HEK293 (cell line): ENCODE measurements at regions not wholly inside any gene's neighbourhood (a gene's known extent, or its start where the extent isn't known, plus 50 kb on each side); places are given as distances from the start of the nearest gene placed in this dataset.

ENCODE experiments used
- CTCF ChIA-PET: fragments of 350-600 bp; formaldehyde crosslinking; extraction: SDS; loops from one replicate; lab custom pipeline; 2021; ENCODE audit warnings: antibody characterized with exemption; lab: Yijun Ruan, JAX
- POLR2A ChIA-PET: fragments of 300-600 bp; formaldehyde crosslinking; extraction: SDS; loops from one replicate; lab custom pipeline; 2020; ENCODE audit warnings: antibody characterized with exemption, inconsistent platforms; lab: Yijun Ruan, JAX
- H3K27ac ChIP-seq: fragments of 200-500 bp; sonication (Bioruptor generic); 2 replicates; pipeline ENCODE4 v1.5.1; 2014; ENCODE audit warnings: low read depth, low read length, control low read depth, inconsistent platforms; ENCODE audit errors: extremely low read depth
- H3K36me3 ChIP-seq, 2 experiments: fragments of 200-500 bp in 1 of 2; sonication (Bioruptor generic) in 1 of 2; 1 replicate in 1 of 2; 2 replicates in 1 of 2; pipeline ENCODE4 v1.5.1; 2014 to 2017; ENCODE audit warnings: inconsistent platforms in 2 of 2, low read length in 2 of 2; ENCODE audit not compliant: control insufficient read depth in 2 of 2, insufficient read depth in 1 of 2
- H3K4me1 ChIP-seq: fragments of 200-500 bp; sonication (Bioruptor generic); 2 replicates; pipeline ENCODE4 v1.5.1; 2014; ENCODE audit warnings: mild to moderate bottlenecking, low read length, inconsistent platforms; ENCODE audit not compliant: control insufficient read depth, insufficient read depth
- H3K4me3 ChIP-seq: 2 replicates; pipeline ENCODE4 v1.5.1; 2011; ENCODE audit warnings: low read depth, mild to moderate bottlenecking, control low read depth, low read length, moderate library complexity
- H3K9me3 ChIP-seq: fragments of 200-500 bp; sonication (Bioruptor generic); 2 replicates; pipeline ENCODE4 v1.5.1; 2014; ENCODE audit warnings: low read depth, low read length, inconsistent platforms; ENCODE audit not compliant: control insufficient read depth, insufficient read depth
- BCL11A ChIP-seq: fragments of 450-650 bp; formaldehyde crosslinking; IDR thresholded peaks from 2 replicates; pipeline ENCODE4 v1.5.1; 2016; ENCODE audit warnings: low read depth, missing biosample characterization, missing genetic modification characterization
- BCL6B ChIP-seq: fragments of 450-650 bp; formaldehyde crosslinking; IDR thresholded peaks from 2 replicates; pipeline ENCODE4 v1.5.1; 2017; ENCODE audit warnings: missing biosample characterization, missing genetic modification characterization
- OSR2 ChIP-seq: fragments of 450-650 bp; formaldehyde crosslinking; IDR thresholded peaks from 2 replicates; pipeline ENCODE4 v1.5.1; 2016; ENCODE audit warnings: missing biosample characterization, missing genetic modification characterization
- YY1 ChIP-seq: fragments of 450-650 bp; formaldehyde crosslinking; IDR thresholded peaks from 2 replicates; pipeline ENCODE4 v1.5.1; 2018; ENCODE audit warnings: missing biosample characterization, missing genetic modification characterization
- ZBTB21 ChIP-seq: fragments of 450-650 bp; formaldehyde crosslinking; IDR thresholded peaks from 2 replicates; pipeline ENCODE4 v1.5.1; 2017; ENCODE audit warnings: missing biosample characterization, missing genetic modification characterization
- ZBTB26 ChIP-seq: fragments of 450-650 bp; formaldehyde crosslinking; optimal IDR thresholded peaks from 2 replicates; pipeline ENCODE3; 2016; ENCODE audit warnings: missing biosample characterization, mild to moderate bottlenecking, missing genetic modification characterization
- ZBTB49 ChIP-seq: fragments of 450-650 bp; formaldehyde crosslinking; IDR thresholded peaks from 2 replicates; pipeline ENCODE4 v1.5.1; 2016; ENCODE audit warnings: missing biosample characterization, missing genetic modification characterization, low read depth
- ZIC2 ChIP-seq: fragments of 450-650 bp; formaldehyde crosslinking; IDR thresholded peaks from 2 replicates; pipeline ENCODE4 v1.5.1; 2016; ENCODE audit warnings: missing biosample characterization, missing genetic modification characterization
- ZNF2 ChIP-seq: fragments of 450-650 bp; formaldehyde crosslinking; IDR thresholded peaks from 2 replicates; pipeline ENCODE4 v1.5.1; 2016; ENCODE audit warnings: missing biosample characterization, missing genetic modification characterization
- ZNF311 ChIP-seq: fragments of 450-650 bp; formaldehyde crosslinking; IDR thresholded peaks from 2 replicates; pipeline ENCODE4 v1.5.1; 2017; ENCODE audit warnings: missing biosample characterization, missing genetic modification characterization, borderline replicate concordance
- ZNF398 ChIP-seq: fragments of 450-650 bp; formaldehyde crosslinking; IDR thresholded peaks from 2 replicates; pipeline ENCODE4 v1.5.1; 2017; ENCODE audit warnings: missing biosample characterization, missing genetic modification characterization
- ZNF510 ChIP-seq: fragments of 450-650 bp; formaldehyde crosslinking; IDR thresholded peaks from 2 replicates; pipeline ENCODE4 v1.5.1; 2018; ENCODE audit warnings: mild to moderate bottlenecking, missing genetic modification characterization, missing biosample characterization; ENCODE audit not compliant: insufficient replicate concordance
- ZNF518A ChIP-seq: fragments of 450-650 bp; formaldehyde crosslinking; conservative IDR thresholded peaks from 2 replicates; pipeline ENCODE4 v1.5.1; 2016; ENCODE audit warnings: low read depth, missing biosample characterization, missing genetic modification characterization
- ZNF530 ChIP-seq: fragments of 450-650 bp; formaldehyde crosslinking; IDR thresholded peaks from 2 replicates; pipeline ENCODE4 v1.5.1; 2016; ENCODE audit warnings: low read depth, missing biosample characterization, missing genetic modification characterization
- ZNF610 ChIP-seq: fragments of 450-650 bp; formaldehyde crosslinking; IDR thresholded peaks from 2 replicates; pipeline ENCODE4 v1.5.1; 2016; ENCODE audit warnings: missing biosample characterization, missing genetic modification characterization, borderline replicate concordance
- ZNF621 ChIP-seq: fragments of 450-650 bp; formaldehyde crosslinking; IDR thresholded peaks from 2 replicates; pipeline ENCODE4 v1.5.1; 2017; ENCODE audit warnings: missing biosample characterization, missing genetic modification characterization
- ZNF624 ChIP-seq: fragments of 450-650 bp; formaldehyde crosslinking; IDR thresholded peaks from 2 replicates; pipeline ENCODE4 v1.5.1; 2017; ENCODE audit warnings: missing biosample characterization, missing genetic modification characterization
- ZNF639 ChIP-seq: fragments of 450-650 bp; formaldehyde crosslinking; IDR thresholded peaks from 2 replicates; pipeline ENCODE4 v1.5.1; 2016; ENCODE audit warnings: missing biosample characterization, missing genetic modification characterization
- ZNF658 ChIP-seq: fragments of 450-650 bp; formaldehyde crosslinking; IDR thresholded peaks from 2 replicates; pipeline ENCODE4; 2016; ENCODE audit warnings: missing biosample characterization, missing genetic modification characterization
- ZNF660 ChIP-seq: fragments of 450-650 bp; IDR thresholded peaks from 2 replicates; pipeline ENCODE4 v1.5.1; 2018; ENCODE audit warnings: missing biosample characterization, mild to moderate bottlenecking, missing genetic modification characterization
- ZNF677 ChIP-seq: fragments of 450-650 bp; IDR thresholded peaks from 2 replicates; pipeline ENCODE4 v1.5.0; 2018; ENCODE audit warnings: missing biosample characterization, mild to moderate bottlenecking, missing genetic modification characterization, moderate library complexity
- ZNF76 ChIP-seq: fragments of 450-650 bp; formaldehyde crosslinking; IDR thresholded peaks from 2 replicates; pipeline ENCODE4; 2016; ENCODE audit warnings: low read depth, missing biosample characterization, missing genetic modification characterization, borderline replicate concordance

GRCh38 chr10:60570272-60570865 lies 180.7 kb upstream of the ANK3 start:
- ChIA-PET CTCF (interaction anchor here (1.0 to 2.0 kb wide), 2 partner anchors 12 to 77 kb away, joined by 6 read pairs; no protein-coding TSS in a partner anchor), POLR2A (no interaction called here)
- no peak for TF ChIP-seq ZNF624 (tag by site-specific recombination)
- no peak for TF ChIP-seq ZNF398 (tag by site-specific recombination)
- no peak for TF ChIP-seq OSR2
- TF ChIP-seq ZNF311 (tag by site-specific recombination) = no peak
- TF ChIP-seq ZBTB26 (tag by site-specific recombination) = no peak
- no peak for TF ChIP-seq BCL6B (tag by site-specific recombination)
- TF ChIP-seq ZNF610 (tag by site-specific recombination) = no peak
- no peak for TF ChIP-seq ZNF510 (tag by site-specific recombination)
- no peak for TF ChIP-seq ZNF621 (tag by site-specific recombination)
- TF ChIP-seq YY1 (tag by site-specific recombination) = no peak
- TF ChIP-seq BCL11A (tag by site-specific recombination) = no peak
- TF ChIP-seq ZIC2 = no peak
- TF ChIP-seq ZNF639 (tag by site-specific recombination) = no peak
- TF ChIP-seq ZNF660 = no peak
- no peak for TF ChIP-seq ZNF530 (tag by site-specific recombination)
- no peak for TF ChIP-seq ZNF658 (tag by site-specific recombination)
- no peak for TF ChIP-seq ZNF677 (tag by site-specific recombination)

GRCh38 chr10:60569681-60570080 lies 180.0 kb upstream of the ANK3 start:
- H3K9me3 ChIP-seq = no peaks in the 10 kb centered on the region
- no peaks in the 10 kb centered on the region for H3K36me3 ChIP-seq
- peaks cover 11% of the 10 kb centered on the region; the same call in 1 of the 2 replicates for H3K4me1 ChIP-seq
- no peak overlapping the region for H3K4me3 ChIP-seq
- CTCF ChIA-PET = interaction anchor here (1.0 kb wide), 1 partner anchor 11 kb away, joined by 6 read pairs; no protein-coding TSS in a partner anchor
- POLR2A ChIA-PET = no interaction called here
- no peak overlapping the region for H3K27ac ChIP-seq
- TF ChIP-seq ZBTB49 (tag by site-specific recombination) (no peak), ZNF76 (tag by site-specific recombination) (no peak), ZNF2 (no peak), ZNF518A (tag by site-specific recombination) (no peak), ZBTB21 (tag by site-specific recombination) (no peak)

More at GRCh38 chr10:60570272-60570865, 180.7 kb upstream of the ANK3 start:
- Histone ChIP-seq H3K9me3 (no peaks in the 10 kb centered on the region), H3K4me1 (peaks cover 11% of the 10 kb centered on the region; the same call in 1 of the 2 replicates), H3K36me3 (no peaks in the 10 kb centered on the region), H3K4me3 (no peak overlapping the region), H3K27ac (no peak overlapping the region)
